ENCODE measurements at regions not wholly inside any gene's neighbourhood (a gene's known extent, or its start where the extent isn't known, plus 50 kb on each side); places are given as distances from the start of the nearest gene placed in this dataset.
"Not testable (repeated sequence)": the region's sequence is repeated elsewhere in the genome, so short reads cannot be mapped to it uniquely, and the experiment has no call there.

- no peak for DNase-seq
Measured at GRCh38 chr13:55728247-55728646, 1412.5 kb upstream of the PRR20A start.

GRCh38 chr13:55745828-55746227 is 1394.9 kb upstream of the PRR20A start:
- no peak for DNase-seq

- DNase-seq: no peak
Measured at GRCh38 chr13:55761986-55762385, 1378.7 kb upstream of the PRR20A start.

DNA sequence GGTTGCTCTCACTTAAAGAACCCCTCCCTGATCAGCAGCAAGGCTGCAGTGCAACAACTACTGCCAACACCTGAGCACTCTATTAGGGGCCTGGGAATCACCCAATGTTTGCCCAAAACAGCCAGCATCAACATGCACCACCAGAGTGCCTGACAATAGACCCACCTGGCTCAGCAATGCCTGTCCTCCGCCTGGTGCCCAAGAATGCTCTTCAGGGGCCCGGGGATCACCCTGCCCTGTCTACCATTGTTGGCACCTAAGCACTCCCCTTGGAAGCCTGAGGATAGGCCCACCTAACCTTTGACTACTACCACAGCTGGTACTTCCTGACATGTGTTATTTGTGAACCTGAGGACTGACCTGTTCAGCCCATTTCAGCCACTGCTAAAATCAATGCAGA is 1363.1 kb upstream of the PRR20A start:
- DNase-seq: no peak

DNA sequence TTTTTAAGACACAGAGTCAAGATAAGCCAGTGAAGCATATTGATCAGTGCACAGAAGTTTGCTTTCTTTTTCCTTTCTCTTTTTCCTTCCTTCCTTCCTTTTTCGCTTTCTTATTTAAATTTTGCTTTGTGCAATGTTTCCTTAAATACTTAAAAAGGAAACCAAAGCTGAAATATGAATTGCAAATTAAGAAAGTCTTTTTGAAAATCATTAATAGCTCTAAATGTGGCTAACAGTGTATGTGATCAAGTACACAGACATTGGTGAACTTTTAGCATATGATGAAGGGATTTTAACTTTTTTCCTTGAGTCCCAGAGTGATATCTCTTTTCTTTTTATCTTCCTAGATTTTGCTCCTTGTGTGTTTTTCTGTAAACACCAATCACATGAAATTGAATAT is 1356.9 kb upstream of the PRR20A start:
- no peak for DNase-seq

- DNase-seq: no peak
Measured at GRCh38 chr13:55788548-55788947, 1352.2 kb upstream of the PRR20A start.

DNA sequence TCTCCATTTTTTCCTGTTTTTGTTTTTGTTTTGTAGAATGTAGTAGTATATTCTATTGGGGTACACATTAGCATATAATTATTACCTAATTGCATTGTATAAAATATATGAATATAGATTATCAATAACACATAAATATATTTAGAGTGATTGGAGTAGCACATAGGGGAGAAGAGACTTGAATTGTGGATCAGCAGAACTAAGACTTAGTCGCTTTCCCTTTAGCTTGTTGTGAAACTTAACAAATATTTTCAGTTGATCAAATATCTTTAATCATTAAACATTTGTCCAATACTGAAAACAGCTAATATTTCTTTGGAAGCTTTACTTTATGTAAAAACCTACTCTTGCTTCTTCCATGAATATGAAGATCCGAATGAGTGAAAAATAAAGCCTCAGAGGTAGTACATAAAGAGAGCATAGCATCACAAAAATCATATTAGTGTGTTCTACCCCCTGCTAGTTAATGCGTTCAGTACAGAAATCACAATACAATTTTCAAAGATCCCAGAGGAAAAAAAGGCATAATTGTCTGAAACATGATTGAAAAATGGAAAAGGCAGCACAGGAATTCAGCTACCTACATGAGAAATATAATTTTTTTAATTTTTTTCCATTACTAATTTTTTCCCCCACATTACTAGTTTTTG is 1348.0 kb upstream of the PRR20A start:
- DNase-seq: no peak

- no peak for DNase-seq
Measured at GRCh38 chr13:55815458-55816033, 1325.2 kb upstream of the PRR20A start.

- DNase-seq: no peak
Measured at GRCh38 chr13:55816976-55817601, 1323.6 kb upstream of the PRR20A start.

DNA sequence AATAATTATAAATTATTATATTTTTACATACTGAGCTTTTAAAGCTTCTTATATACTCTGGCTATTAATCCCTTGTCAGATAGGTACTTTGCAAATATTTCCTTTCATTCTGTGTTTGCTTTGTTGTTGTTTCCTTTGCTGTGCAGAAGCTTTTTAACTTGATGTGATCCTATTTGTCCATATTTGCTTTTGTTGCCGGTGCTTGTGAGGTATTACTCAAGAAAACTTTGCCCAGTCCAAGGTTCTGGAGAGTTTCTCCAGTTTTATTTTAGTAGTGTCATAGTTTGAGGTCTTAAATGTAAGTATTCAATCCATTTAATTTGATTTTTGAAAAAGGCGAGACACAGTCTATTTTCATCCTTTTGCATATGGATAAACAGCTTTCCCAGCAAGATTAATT is 1319.9 kb upstream of the PRR20A start:
- no peak for DNase-seq

GRCh38 chr13:55869648-55870047 is 1271.1 kb upstream of the PRR20A start:
- no peak for DNase-seq

DNA sequence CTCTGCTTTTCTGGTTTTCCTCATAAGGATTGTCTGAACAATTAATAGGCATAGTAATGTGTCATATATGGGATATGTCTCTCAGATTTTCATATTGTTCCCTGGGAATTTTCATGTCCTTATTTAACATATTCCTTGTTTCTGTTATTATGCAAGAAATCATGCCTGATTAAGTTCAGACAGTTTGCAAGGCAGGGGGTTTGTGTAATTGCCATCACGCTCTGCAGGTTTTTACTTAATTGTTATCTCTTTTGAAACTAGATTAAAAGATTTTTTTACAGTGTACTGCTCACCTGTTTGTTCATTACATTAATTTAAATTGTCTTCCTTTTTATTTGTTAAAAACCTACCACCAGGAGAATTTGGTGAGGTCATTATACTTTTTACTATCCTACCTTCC is 1253.2 kb upstream of the PRR20A start:
- no peak for DNase-seq

DNA sequence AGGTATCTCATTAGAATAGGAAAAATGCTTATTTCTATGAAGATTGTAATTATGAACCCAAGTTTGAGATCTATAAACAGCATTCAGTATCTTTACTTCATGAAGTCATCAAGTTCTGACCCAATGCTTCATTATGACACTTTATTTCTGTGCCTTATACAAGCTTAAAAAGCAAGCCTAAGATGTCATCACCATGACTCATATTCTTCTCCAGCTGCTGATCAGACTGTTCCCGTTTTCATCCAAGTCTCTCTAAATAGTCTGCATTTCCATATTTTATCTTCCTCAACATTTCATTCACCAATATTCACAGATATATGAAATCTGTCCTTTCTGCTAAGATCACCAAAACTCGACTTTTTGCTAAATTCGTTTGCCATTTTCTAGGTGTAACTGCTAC is 1247.2 kb upstream of the PRR20A start:
- DNase-seq: no peak

DNA sequence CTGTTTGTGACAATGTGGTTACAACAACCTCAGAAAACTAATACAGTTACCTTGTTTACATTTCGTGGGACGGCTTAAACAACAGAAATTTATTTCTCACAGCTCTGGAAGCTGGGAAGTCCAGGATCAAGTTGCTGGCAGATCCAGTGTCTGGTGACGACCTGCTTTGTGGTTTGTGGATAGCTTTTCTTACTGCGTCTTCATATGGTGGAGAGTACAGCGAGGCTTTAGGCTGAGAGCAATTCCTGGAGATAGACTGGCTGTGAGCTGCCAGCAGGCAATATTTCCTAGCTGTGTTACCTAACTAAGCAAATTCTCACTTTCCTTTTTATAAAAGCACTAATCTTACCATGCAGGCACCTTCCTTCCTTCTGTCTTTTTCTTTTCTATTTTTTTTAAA is 1203.5 kb upstream of the PRR20A start:
- peak; percentile 4 for DNase-seq

- DNase-seq: no peak
Measured at GRCh38 chr13:55948175-55948574, 1192.5 kb upstream of the PRR20A start.

- DNase-seq: no peak
Measured at GRCh38 chr13:55963934-55964333, 1176.8 kb upstream of the PRR20A start.

DNA sequence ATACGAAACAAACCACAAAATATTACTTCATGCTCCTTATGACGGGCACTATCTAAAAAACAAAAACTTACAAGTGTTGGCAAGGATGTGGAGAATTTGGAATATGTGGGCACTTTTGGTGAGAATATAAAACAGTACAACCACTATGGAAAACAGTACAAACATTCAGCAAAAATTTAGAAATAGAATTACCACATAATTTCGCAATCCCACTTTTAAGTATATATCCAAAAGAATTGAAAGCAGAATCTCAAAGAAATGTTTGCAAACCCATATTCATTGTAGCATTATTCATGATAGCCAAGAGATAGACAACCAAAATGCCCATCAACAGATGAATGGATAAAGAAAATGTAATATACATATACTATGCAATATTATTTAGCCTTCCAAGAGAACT is 1173.7 kb upstream of the PRR20A start:
- no peak for DNase-seq

DNA sequence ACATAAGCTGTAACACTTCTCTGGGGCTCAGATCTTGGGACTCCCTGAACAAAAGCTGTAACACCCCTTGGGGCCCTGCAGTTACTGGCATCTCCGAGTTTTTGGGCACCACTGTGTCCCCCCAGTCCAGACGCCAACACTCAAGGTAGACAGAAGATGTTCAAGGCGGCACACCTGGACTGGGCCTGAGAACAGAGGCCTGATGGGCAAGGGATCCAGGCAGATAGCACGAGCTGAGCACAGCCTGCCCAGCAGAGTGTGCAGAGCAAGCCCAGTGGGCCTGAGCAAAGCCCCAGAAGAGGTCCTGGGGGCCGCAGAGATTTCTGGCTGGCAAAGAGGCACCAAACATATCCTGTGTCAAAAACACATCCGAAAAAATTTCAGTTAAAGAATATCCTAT is 1163.3 kb upstream of the PRR20A start:
- DNase-seq: no peak

DNA sequence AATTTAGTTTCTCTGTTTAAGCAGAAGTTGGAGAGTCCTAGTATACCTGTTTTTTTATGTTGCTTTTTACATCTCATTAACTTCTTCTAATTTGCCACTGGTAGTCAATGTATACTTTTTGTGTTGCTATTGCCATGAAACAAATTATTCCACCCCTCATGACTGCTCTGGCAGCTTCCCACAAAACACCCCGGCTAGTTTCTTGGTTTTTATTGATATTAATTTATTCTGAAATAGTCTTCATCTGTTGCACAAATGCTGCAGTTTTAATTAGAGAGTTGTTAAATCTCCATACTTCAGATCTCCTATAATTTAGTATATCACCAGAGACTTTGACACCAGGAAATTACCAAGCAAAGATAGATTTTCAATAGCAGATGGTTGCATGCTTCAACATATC is 1159.3 kb upstream of the PRR20A start:
- no peak for DNase-seq

- DNase-seq: not testable (repeated sequence)
Measured at GRCh38 chr13:55984026-55984425, 1156.7 kb upstream of the PRR20A start.

GRCh38 chr13:55990631-55991030 is 1150.1 kb upstream of the PRR20A start:
- no peak for DNase-seq

DNA sequence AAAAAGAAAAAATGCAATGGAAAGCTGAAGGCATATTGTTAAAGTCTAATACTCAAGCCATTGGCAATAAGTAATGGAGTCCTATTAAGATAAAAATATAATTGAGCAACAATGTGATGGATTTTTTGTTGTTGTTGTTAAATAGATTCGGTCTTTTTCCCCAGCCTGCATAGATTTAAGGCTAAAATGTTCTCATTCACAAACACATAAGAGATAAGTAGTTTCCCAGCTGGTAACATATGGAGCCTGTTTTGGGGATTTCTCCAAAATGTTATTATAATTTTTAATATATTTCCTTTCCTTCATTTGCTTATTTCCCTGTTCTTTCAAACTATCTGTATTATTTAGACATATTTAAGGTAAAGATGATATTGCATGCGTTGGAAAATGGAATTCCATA is 1149.1 kb upstream of the PRR20A start:
- no peak for DNase-seq

DNA sequence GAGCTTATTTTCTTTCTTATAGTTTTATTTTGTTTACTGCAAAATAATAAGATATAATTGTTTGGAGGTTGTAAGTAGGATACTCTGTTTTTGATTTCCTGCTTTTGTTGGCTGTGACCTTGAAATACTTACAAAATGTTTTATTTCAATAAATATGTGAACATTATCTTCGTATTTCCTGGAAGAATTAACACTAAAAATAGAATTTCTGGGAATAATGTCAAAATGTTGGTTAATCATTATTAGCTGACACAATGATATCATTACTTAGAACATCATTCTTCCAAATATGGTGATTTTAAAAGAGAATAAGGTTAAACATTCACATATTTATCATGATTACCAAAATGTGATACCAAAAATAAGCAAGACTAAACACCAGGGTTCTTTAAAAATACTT is 1148.6 kb upstream of the PRR20A start:
- no peak for DNase-seq

GRCh38 chr13:55999709-56000108 is 1141.0 kb upstream of the PRR20A start:
- no peak for DNase-seq

DNA sequence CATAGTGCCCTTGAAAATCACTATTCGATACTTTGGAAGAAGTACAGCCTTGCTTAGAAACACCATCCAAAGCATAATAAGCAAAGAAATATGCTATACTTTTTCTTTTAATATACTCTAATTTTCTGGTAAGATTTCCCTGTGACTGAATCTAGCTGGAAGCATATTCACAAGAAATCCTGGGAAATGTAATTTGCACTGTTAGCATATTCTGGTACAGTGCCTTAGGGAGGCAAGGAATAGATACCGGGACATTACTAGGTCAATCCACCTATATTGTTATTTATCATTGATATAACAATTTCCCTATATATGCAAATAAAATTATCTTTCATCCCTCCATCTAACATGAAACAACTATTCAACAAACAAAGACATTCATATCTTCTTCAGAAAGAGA is 1131.3 kb upstream of the PRR20A start:
- DNase-seq: no peak

Measured in NCI-H2107 (cell line).